Cardiac fibroblast (primary cell): ENCODE measurements at regions not wholly inside any gene's neighbourhood (a gene's known extent, or its start where the extent isn't known, plus 50 kb on each side); places are given as distances from the start of the nearest gene placed in this dataset.

Experiments
- DNase-seq, 2 donors: peaks; one replicate each; pipeline versions ENCODE4 v3.0.0 to v3.0.0-alpha.2; 2010; ENCODE audit warnings: low read depth in 2 of 2
- H3K4me3 ChIP-seq, 2 donors: replicated peaks in 1 of 2; 1 replicate in 1 of 2; 2 replicates in 1 of 2; pipeline ENCODE4 v1.5.1; 2011; ENCODE audit warnings: low read depth in 2 of 2, low read length in 2 of 2, mild to moderate bottlenecking in 2 of 2, moderate library complexity in 1 of 2
- TF ChIP-seq, protein P1 (sequence below): IDR thresholded peaks from one replicate; pipeline ENCODE4 v1.5.1; 2011; ENCODE audit warnings: low read depth, mild to moderate bottlenecking, low read length, inconsistent platforms

DNA sequence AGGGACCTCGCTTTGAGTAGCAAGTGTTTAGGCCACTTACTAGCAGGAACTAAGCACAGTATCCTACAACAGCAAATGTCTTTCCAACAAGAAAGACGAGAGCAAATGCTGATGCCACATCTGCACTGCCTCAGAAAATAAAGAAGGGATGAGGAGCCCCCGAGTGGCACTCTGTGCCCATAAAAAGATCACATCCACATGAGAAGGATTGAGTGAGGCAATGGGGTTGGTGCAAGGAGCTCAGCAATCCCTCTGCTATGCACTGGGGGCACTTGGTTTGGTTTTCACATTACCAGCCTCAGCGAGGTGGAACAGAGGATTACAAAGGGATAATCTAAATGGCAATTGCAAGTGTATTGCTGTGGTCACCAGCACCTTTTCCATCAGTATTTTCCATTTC lies 252.8 kb upstream of the SLC7A11 start:
- H3K4me3 ChIP-seq: no peak overlapping the region
- TF ChIP-seq, protein P1, sequence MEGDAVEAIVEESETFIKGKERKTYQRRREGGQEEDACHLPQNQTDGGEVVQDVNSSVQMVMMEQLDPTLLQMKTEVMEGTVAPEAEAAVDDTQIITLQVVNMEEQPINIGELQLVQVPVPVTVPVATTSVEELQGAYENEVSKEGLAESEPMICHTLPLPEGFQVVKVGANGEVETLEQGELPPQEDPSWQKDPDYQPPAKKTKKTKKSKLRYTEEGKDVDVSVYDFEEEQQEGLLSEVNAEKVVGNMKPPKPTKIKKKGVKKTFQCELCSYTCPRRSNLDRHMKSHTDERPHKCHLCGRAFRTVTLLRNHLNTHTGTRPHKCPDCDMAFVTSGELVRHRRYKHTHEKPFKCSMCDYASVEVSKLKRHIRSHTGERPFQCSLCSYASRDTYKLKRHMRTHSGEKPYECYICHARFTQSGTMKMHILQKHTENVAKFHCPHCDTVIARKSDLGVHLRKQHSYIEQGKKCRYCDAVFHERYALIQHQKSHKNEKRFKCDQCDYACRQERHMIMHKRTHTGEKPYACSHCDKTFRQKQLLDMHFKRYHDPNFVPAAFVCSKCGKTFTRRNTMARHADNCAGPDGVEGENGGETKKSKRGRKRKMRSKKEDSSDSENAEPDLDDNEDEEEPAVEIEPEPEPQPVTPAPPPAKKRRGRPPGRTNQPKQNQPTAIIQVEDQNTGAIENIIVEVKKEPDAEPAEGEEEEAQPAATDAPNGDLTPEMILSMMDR: peak; percentile 19
- peak; percentile 43 to 49 for DNase-seq

DNA sequence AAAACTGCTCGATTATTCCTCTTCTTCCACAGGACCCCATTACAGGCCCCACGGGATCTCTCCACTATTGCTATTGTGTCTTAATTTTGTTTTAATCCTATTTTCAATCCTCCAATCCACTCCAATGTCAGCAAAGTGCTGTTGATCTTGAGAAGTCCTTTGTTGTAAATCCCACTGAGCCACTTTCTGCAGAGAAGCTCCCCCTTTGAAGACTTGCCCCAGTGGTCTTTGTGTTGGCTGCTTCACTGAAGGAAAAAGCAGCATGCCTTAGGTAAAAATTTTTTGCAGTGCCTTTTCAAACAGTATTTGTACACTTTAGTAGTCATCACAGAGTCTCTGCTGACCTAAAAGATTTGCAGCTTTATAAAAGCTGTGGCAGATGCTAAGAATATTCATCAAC lies 252.0 kb upstream of the SLC7A11 start:
- no peak for DNase-seq
- TF ChIP-seq, protein P1: no peak

DNA sequence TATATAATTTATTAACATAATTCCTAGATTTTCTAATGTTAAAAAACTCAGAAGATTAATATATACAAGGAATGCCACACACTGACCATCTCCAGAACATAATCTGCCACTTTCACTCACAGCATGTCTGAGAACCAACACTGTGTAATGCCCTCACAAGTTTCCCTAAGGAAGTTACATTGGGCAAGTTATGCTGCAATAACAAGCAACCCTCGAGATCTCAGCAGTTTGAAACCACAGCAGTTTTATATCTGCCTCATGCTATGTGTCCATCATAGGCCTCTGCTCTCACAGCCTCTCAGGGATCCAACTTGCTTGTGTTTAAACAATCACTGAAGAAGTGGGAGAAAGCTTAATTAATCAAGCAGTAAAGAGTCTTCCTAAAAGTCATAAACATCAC lies 250.0 kb upstream of the SLC7A11 start:
- TF ChIP-seq, protein P1: no peak
- H3K4me3 ChIP-seq: no peak overlapping the region
- no peak for DNase-seq

More for the DNA sequence above, 252.0 kb upstream of the SLC7A11 start:
- H3K4me3 ChIP-seq: no peak overlapping the region

DNA sequence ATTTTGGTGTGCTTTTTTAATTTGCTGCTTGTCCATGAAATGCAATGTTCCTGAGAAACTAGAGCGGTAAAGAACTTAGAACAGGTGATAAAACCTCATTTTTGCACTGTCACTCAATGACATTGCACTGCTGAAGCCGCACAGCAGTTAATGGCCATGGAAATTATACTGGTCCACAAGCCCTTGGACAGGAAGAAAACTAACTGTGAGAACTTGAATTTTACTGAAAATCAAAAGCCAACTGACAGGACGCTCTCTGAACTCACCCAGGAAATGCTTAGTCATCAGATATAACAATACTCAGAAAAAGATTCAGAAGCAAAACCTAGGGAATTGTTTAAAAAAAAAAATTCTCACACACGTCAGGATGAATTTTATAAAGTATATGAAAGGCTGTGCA lies 246.4 kb upstream of the SLC7A11 start:
- TF ChIP-seq, protein P1: no peak
- H3K4me3 ChIP-seq: no peak overlapping the region
- peak; percentile 20 to 55 for DNase-seq

DNA sequence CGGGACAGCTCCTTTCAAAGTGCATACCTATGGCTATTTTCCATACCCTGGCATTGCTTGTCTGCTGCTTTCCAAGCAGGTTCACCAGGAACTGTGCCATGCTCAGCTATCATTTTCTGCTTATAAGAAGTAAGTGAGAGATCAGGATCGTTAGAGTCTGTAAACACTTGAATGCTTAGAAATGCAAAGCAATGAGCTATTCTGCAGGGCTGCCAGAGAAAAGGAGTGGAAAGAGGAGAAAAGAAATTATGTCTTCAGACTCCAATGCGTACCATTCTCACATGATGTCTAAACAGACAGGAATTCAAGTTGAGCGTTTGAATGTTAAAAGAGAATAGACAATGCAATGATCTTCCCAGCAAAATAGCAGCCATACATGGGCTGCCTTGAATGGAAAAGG lies 245.5 kb upstream of the SLC7A11 start:
- TF ChIP-seq, protein P1: no peak
- H3K4me3 ChIP-seq: no peak overlapping the region
- peak in 1 of 2 donors; percentile 8 for DNase-seq

DNA sequence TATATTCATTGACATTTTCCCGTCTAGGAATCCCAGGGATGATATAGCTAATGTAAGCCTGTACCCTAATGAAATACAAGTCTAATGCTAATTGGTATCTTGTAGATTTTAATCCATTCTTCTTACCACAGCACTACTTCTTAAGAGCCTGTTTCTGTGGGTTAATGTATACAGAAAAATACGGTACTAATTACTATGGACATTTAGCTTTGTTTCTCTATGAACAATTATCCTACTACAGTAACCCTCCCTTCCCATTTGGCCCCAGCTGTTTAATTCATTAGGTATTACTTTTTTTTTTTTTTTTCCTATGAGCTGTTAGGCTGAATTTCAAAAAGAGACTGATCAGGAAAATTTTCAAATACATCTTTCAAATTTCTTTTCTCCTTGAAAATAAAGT lies 245.1 kb upstream of the SLC7A11 start:
- no peak overlapping the region for H3K4me3 ChIP-seq
- TF ChIP-seq, protein P1: no peak
- no peak for DNase-seq

DNA sequence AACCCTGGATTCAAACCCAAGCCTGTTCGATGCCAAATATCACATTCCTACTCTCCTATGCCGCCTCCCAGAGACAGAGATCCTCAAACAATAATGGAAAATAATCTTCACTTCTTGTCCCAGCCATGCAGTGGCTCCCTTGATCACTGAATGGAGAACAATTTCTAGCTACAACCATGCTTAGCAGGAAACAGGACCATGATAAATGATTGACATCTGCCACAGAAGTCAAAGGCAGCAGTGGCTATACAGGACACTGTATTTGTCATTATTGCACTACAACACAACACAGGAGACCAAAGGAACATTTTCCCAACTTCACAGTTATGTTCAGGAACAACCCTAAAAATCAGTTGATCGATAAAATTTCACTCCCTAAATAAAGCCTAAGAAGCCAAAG lies 243.3 kb upstream of the SLC7A11 start:
- TF ChIP-seq, protein P1: no peak
- H3K4me3 ChIP-seq: no peak overlapping the region
- no peak for DNase-seq
